PFSK-1 (cell line): ENCODE measurements at regions not wholly inside any gene's neighbourhood (a gene's known extent, or its start where the extent isn't known, plus 50 kb on each side); places are given as distances from the start of the nearest gene placed in this dataset.

Experiments
- FOXP2 ChIP-seq: optimal IDR thresholded peaks from 2 replicates; pipeline ENCODE3; 2011; ENCODE audit warnings: borderline replicate concordance, control low read depth, inconsistent platforms; ENCODE audit not compliant: insufficient read depth; ENCODE audit errors: extremely low read length, extremely low read depth
- POLR2AphosphoS5 ChIP-seq: IDR thresholded peaks from 2 replicates; pipeline ENCODE4 v1.6.1; 2012; ENCODE audit warnings: low read depth, mild to moderate bottlenecking, control low read depth, low read length, moderate library complexity
- SIN3A ChIP-seq: IDR thresholded peaks from 2 replicates; pipeline ENCODE4 v1.6.1; 2012; ENCODE audit warnings: mild to moderate bottlenecking, low read length, moderate library complexity, borderline replicate concordance; ENCODE audit not compliant: insufficient read depth
- TAF1 ChIP-seq: IDR thresholded peaks from 2 replicates; pipeline ENCODE4 v1.6.1; 2012; ENCODE audit warnings: low read length, control low read depth, borderline replicate concordance; ENCODE audit not compliant: insufficient read depth
- TF ChIP-seq, protein P1 (sequence below), 2 experiments: IDR thresholded peaks; 2 replicates each; pipeline versions ENCODE4 v1.6.1 to v1.8.0; 2011 to 2012; ENCODE audit warnings: low read depth in 2 of 2, low read length in 2 of 2, control low read depth in 1 of 2, inconsistent platforms in 1 of 2, mild to moderate bottlenecking in 1 of 2, moderate library complexity in 1 of 2; ENCODE audit not compliant: insufficient read depth in 1 of 2

DNA sequence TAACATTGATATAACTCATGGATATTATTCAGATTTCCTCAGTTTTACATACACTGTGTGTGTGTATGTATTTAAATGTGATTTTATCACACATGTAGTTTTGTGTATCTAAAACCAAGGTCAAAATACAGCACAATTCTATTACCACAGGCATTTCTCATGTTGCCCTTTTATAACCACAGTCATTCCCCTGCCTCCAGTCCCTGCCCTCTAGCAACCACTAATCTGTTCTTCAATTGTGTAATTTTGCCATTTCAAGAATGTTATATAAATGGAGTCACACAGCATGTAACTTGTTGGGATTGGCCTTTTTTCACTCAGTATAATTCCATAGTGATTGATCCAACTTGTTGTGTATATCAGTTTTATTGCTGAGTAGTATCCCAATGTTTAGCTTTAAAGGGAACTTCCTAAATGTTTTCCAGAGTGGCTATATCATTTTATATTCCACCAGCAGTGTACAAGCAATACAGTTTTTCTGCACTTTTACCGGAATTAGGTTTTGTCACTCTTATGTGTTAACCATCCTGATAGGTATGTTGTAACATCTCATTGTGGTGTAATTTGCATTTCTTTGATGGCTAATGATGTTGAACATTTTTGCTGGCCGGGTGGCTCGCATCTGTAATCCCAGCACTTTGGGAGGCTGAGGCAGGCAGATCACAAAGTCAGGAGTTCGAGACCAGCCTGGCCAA is 338.2 kb downstream of the SOX4 start:
- TF ChIP-seq FOXP2 (no peak), SIN3A (no peak), POLR2AphosphoS5 (no peak), TAF1 (no peak)
- TF ChIP-seq, protein P1, sequence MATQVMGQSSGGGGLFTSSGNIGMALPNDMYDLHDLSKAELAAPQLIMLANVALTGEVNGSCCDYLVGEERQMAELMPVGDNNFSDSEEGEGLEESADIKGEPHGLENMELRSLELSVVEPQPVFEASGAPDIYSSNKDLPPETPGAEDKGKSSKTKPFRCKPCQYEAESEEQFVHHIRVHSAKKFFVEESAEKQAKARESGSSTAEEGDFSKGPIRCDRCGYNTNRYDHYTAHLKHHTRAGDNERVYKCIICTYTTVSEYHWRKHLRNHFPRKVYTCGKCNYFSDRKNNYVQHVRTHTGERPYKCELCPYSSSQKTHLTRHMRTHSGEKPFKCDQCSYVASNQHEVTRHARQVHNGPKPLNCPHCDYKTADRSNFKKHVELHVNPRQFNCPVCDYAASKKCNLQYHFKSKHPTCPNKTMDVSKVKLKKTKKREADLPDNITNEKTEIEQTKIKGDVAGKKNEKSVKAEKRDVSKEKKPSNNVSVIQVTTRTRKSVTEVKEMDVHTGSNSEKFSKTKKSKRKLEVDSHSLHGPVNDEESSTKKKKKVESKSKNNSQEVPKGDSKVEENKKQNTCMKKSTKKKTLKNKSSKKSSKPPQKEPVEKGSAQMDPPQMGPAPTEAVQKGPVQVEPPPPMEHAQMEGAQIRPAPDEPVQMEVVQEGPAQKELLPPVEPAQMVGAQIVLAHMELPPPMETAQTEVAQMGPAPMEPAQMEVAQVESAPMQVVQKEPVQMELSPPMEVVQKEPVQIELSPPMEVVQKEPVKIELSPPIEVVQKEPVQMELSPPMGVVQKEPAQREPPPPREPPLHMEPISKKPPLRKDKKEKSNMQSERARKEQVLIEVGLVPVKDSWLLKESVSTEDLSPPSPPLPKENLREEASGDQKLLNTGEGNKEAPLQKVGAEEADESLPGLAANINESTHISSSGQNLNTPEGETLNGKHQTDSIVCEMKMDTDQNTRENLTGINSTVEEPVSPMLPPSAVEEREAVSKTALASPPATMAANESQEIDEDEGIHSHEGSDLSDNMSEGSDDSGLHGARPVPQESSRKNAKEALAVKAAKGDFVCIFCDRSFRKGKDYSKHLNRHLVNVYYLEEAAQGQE (IDR thresholded peaks at IDR 0.05; ENCODE audit: insufficient read depth in 1 of 2, low read depth in 2 of 2, low read length in 2 of 2): no peak

DNA sequence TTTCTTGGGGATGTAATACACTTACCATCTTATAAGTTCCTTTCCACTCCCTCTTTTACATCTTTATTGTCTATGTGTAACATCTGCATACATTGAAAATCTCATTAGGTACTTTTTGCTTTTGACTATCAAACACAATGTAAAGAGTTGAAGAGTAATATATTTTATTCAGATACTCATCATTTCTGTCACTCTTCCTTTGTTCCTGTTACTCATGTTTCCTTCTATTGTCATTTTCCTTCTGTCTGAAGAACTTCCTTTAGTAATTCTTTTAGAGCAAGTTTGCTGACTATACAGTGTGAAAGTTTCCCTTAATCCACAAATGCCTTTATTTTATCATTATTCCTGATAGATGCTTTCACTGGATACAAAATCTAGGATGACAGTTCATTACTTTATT is 339.8 kb downstream of the SOX4 start:
- TF ChIP-seq POLR2AphosphoS5: no peak
- TF ChIP-seq, protein P1 (IDR thresholded peaks at IDR 0.05; ENCODE audit: insufficient read depth in 1 of 2, low read depth in 2 of 2, low read length in 2 of 2): no peak
- TF ChIP-seq TAF1: no peak
- TF ChIP-seq SIN3A: no peak
- TF ChIP-seq FOXP2: no peak

DNA sequence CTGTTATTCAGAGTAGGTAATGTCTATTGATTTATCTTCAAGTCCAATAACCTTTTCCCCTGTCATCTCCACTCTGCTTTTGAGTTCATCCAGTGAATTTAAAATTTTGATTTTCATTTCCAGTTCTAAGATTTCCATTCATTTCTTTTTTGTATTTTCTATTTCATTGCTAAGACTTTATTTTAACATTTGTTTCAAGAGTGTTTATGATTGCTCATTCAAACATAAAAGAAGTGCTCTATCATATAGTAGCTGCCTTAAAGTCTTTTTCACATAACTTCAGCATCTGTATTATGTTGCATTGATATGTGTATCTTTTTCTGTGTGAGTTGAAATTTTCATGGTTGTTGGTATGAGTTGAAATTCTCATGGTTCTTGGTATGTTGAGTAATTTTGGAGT is 341.6 kb downstream of the SOX4 start:
- TF ChIP-seq, protein P1 (IDR thresholded peaks at IDR 0.05; ENCODE audit: insufficient read depth in 1 of 2, low read depth in 2 of 2, low read length in 2 of 2): no peak
- TF ChIP-seq FOXP2 (no peak), POLR2AphosphoS5 (no peak), SIN3A (no peak), TAF1 (no peak)

DNA sequence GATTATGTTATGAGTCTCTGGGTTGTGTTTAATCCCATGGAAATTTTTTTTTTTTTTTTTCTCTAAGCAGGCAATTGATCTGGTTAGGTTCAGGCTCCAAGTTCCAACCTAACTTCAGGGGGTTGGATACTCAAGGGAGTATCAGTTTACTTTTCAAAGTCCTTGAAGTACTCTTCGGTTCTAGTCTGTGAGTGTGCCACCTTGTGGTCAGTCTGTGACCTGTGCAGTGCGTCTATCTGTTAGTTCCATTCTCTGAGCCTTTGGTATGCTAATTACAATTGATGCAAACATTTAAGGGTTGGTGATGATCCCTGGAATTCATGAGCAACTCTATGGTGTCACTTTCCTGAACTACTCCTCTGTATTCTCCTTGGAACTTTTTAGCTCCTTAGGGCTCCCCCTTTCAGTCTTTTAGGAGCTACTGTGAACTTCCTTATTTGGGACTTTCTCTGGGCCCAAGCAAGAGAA is 342.0 kb downstream of the SOX4 start:
- no peak for TF ChIP-seq TAF1
- TF ChIP-seq FOXP2: no peak
- TF ChIP-seq, protein P1 (IDR thresholded peaks at IDR 0.05; ENCODE audit: insufficient read depth in 1 of 2, low read depth in 2 of 2, low read length in 2 of 2): no peak
- TF ChIP-seq POLR2AphosphoS5: no peak
- TF ChIP-seq SIN3A: no peak

DNA sequence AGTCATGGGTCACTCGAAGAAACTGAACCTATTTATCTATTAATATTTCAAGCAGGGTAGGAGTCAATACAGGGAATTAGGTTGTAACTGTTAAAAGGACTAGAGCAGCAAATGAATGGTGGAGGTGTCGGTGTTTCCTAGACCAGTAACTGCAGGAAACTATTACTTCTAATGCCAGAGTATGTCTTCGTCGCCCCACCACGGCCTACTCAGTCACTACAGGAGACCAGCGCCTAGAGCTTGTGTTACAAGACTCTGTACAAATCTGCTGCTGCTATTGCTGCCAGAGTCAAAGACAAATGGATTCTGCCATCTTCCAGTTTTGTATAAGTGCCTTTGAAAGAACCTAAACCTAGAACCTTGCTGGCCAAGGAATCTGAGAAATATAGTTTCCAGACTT is 343.9 kb downstream of the SOX4 start:
- TF ChIP-seq TAF1: no peak
- TF ChIP-seq, protein P1 (IDR thresholded peaks at IDR 0.05; ENCODE audit: insufficient read depth in 1 of 2, low read depth in 2 of 2, low read length in 2 of 2): no peak
- no peak for TF ChIP-seq POLR2AphosphoS5
- TF ChIP-seq SIN3A: no peak
- TF ChIP-seq FOXP2: no peak
